Transverse colon (tissue), 3 donors: ENCODE measurements at regions not wholly inside any gene's neighbourhood (a gene's known extent, or its start where the extent isn't known, plus 50 kb on each side); places are given as distances from the start of the nearest gene placed in this dataset.

Experiments
- EP300 ChIP-seq: sonication (generic); formaldehyde crosslinking; IDR thresholded peaks from one replicate; pipeline ENCODE4 v1.6.1; 2017; ENCODE audit warnings: antibody characterized with exemption, low read depth
- TF ChIP-seq, protein P1 (sequence below), 5 experiments: fragments of 200-600 bp in 3 of 5; fragments of 450-650 bp in 2 of 5; sonication (generic) in 3 of 5; IDR thresholded peaks; 1 replicate in 2 of 5; 2 replicates in 3 of 5; pipeline ENCODE4 v1.5.1; 2016 to 2017; ENCODE audit warnings: antibody characterized with exemption in 5 of 5, inconsistent platforms in 3 of 5, mild to moderate bottlenecking in 2 of 5, moderate library complexity in 1 of 5

DNA sequence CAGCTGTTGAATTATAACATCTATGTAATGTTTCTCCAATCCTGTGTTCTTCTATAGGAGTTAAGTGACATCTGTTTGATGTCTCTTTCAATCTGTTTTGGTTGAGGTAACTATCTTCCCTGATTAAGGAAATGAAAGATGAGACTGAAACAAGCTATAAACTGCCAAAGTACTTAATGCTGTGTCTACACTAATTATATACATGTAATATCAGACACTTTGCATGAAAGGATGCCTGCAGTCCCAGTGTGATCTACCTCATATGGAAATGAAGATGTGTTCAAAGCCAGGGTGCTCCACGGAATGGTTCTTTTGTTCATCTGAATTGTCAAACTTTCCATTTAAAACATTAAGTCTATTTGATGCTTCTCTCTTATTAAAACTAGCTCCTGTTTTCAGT, 958.3 kb downstream of the GALC start:
- TF ChIP-seq, protein P1, sequence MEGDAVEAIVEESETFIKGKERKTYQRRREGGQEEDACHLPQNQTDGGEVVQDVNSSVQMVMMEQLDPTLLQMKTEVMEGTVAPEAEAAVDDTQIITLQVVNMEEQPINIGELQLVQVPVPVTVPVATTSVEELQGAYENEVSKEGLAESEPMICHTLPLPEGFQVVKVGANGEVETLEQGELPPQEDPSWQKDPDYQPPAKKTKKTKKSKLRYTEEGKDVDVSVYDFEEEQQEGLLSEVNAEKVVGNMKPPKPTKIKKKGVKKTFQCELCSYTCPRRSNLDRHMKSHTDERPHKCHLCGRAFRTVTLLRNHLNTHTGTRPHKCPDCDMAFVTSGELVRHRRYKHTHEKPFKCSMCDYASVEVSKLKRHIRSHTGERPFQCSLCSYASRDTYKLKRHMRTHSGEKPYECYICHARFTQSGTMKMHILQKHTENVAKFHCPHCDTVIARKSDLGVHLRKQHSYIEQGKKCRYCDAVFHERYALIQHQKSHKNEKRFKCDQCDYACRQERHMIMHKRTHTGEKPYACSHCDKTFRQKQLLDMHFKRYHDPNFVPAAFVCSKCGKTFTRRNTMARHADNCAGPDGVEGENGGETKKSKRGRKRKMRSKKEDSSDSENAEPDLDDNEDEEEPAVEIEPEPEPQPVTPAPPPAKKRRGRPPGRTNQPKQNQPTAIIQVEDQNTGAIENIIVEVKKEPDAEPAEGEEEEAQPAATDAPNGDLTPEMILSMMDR (IDR thresholded peaks at IDR 0.05) = no peak
- no peak for TF ChIP-seq EP300
